ENCODE measurements at regions not wholly inside any gene's neighbourhood (a gene's known extent, or its start where the extent isn't known, plus 50 kb on each side); places are given as distances from the start of the nearest gene placed in this dataset.

DNA sequence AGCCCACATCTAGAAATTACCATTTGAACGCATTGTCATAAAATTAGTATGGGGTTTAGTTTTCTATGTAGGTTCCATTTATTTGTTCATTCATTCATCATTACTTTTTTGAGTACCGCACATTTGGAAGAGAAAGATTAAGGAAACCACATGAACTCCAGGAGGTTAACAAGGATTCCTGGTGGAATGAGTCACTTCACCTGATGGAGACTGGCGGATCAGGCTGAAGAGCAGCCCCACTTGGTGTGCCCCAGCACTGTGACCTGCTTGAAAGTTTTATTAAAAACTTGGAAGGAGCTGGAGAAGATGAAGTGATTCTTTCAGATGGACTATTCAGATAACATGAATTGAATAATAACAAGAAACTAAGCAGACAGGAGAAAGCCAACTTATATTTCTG, 293.6 kb upstream of the CDH11 start:
- TF ChIP-seq TEAD4 (CRISPR knock-in tag; IDR thresholded peaks at IDR 0.05) = no peak
- TF ChIP-seq, protein P1, sequence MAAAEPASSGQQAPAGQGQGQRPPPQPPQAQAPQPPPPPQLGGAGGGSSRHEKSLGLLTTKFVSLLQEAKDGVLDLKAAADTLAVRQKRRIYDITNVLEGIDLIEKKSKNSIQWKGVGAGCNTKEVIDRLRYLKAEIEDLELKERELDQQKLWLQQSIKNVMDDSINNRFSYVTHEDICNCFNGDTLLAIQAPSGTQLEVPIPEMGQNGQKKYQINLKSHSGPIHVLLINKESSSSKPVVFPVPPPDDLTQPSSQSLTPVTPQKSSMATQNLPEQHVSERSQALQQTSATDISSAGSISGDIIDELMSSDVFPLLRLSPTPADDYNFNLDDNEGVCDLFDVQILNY (CRISPR knock-in tag; IDR thresholded peaks at IDR 0.05) = no peak
- TF ChIP-seq, protein P2, sequence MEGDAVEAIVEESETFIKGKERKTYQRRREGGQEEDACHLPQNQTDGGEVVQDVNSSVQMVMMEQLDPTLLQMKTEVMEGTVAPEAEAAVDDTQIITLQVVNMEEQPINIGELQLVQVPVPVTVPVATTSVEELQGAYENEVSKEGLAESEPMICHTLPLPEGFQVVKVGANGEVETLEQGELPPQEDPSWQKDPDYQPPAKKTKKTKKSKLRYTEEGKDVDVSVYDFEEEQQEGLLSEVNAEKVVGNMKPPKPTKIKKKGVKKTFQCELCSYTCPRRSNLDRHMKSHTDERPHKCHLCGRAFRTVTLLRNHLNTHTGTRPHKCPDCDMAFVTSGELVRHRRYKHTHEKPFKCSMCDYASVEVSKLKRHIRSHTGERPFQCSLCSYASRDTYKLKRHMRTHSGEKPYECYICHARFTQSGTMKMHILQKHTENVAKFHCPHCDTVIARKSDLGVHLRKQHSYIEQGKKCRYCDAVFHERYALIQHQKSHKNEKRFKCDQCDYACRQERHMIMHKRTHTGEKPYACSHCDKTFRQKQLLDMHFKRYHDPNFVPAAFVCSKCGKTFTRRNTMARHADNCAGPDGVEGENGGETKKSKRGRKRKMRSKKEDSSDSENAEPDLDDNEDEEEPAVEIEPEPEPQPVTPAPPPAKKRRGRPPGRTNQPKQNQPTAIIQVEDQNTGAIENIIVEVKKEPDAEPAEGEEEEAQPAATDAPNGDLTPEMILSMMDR (IDR thresholded peaks at IDR 0.05) = no peak
- no peak for TF ChIP-seq ZNF121 (CRISPR knock-in tag; IDR thresholded peaks at IDR 0.05)
- TF ChIP-seq, protein P3, sequence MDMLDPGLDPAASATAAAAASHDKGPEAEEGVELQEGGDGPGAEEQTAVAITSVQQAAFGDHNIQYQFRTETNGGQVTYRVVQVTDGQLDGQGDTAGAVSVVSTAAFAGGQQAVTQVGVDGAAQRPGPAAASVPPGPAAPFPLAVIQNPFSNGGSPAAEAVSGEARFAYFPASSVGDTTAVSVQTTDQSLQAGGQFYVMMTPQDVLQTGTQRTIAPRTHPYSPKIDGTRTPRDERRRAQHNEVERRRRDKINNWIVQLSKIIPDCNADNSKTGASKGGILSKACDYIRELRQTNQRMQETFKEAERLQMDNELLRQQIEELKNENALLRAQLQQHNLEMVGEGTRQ (CRISPR knock-in tag; IDR thresholded peaks at IDR 0.05) = no peak
- TF ChIP-seq, protein P4, sequence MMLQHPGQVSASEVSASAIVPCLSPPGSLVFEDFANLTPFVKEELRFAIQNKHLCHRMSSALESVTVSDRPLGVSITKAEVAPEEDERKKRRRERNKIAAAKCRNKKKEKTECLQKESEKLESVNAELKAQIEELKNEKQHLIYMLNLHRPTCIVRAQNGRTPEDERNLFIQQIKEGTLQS (CRISPR knock-in tag; conservative IDR thresholded peaks at IDR 0.05) = no peak
- TF ChIP-seq ESRRA (CRISPR knock-in tag; IDR thresholded peaks at IDR 0.05; ENCODE audit: borderline replicate concordance) = no peak
- TF ChIP-seq CREB1 (CRISPR knock-in tag; IDR thresholded peaks at IDR 0.05) = no peak
- TF ChIP-seq TCF7 (CRISPR knock-in tag; IDR thresholded peaks at IDR 0.05; ENCODE audit: low read depth) = no peak
- TF ChIP-seq, protein P5, sequence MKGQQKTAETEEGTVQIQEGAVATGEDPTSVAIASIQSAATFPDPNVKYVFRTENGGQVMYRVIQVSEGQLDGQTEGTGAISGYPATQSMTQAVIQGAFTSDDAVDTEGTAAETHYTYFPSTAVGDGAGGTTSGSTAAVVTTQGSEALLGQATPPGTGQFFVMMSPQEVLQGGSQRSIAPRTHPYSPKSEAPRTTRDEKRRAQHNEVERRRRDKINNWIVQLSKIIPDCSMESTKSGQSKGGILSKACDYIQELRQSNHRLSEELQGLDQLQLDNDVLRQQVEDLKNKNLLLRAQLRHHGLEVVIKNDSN (CRISPR knock-in tag; IDR thresholded peaks at IDR 0.05) = no peak
- TF ChIP-seq NFYB (CRISPR knock-in tag; conservative IDR thresholded peaks at IDR 0.05; ENCODE audit: low read depth) = no peak
- TF ChIP-seq ZBTB21 (CRISPR knock-in tag; IDR thresholded peaks at IDR 0.05; ENCODE audit: borderline replicate concordance) = no peak
- TF ChIP-seq GABPB1 (CRISPR knock-in tag; IDR thresholded peaks at IDR 0.05) = no peak

All from WTC11 (cell line).